Loucy (cell line): ENCODE measurements at regions not wholly inside any gene's neighbourhood (a gene's known extent, or its start where the extent isn't known, plus 50 kb on each side); places are given as distances from the start of the nearest gene placed in this dataset.

Source experiments
- H2AFZ ChIP-seq: fragments of 200-600 bp; sonication (generic); 2 replicates; pipeline ENCODE4 v1.6.0; 2016; ENCODE audit warnings: antibody characterized with exemption, mild to moderate bottlenecking, low read length, moderate library complexity
- H3F3A ChIP-seq: fragments of 200-600 bp; 2 replicates; pipeline ENCODE4 v1.6.0; 2016; ENCODE audit warnings: antibody characterized with exemption, low read depth, mild to moderate bottlenecking
- H3K27me3 ChIP-seq: fragments of 200-600 bp; sonication (generic); 2 replicates; pipeline ENCODE4 v1.6.1; 2014; ENCODE audit warnings: low read length, mild to moderate bottlenecking; ENCODE audit not compliant: insufficient read depth, poor library complexity, severe bottlenecking
- H3K36me3 ChIP-seq: fragments of 200-600 bp; sonication (generic); 2 replicates; pipeline ENCODE4 v1.6.1; 2016; ENCODE audit warnings: low read length; ENCODE audit not compliant: insufficient read depth
- H3K4me1 ChIP-seq: fragments of 200-600 bp; sonication (generic); 2 replicates; pipeline ENCODE4 v1.5.1; 2014; ENCODE audit warnings: low read length, mild to moderate bottlenecking; ENCODE audit not compliant: insufficient read depth, poor library complexity, severe bottlenecking
- H3K4me2 ChIP-seq: fragments of 200-600 bp; sonication (generic); 2 replicates; pipeline ENCODE4 v1.6.0; 2014; ENCODE audit warnings: antibody characterized with exemption, low read length, low read depth, mild to moderate bottlenecking; ENCODE audit not compliant: poor library complexity, severe bottlenecking
- H3K4me3 ChIP-seq: fragments of 200-600 bp; sonication (generic); 2 replicates; pipeline ENCODE4 v1.5.1; 2014; ENCODE audit warnings: low read length, mild to moderate bottlenecking, mixed read lengths; ENCODE audit not compliant: poor library complexity, severe bottlenecking
- H3K79me2 ChIP-seq: fragments of 200-600 bp; sonication (generic); 2 replicates; pipeline ENCODE4 v1.6.1; 2014; ENCODE audit warnings: low read length; ENCODE audit not compliant: insufficient read depth
- H3K9ac ChIP-seq: fragments of 200-600 bp; sonication (generic); 2 replicates; pipeline ENCODE4 v1.6.0; 2014; ENCODE audit warnings: mild to moderate bottlenecking, low read depth, low read length, moderate library complexity; ENCODE audit not compliant: poor library complexity, severe bottlenecking
- H3K9me2 ChIP-seq: fragments of 200-600 bp; sonication (generic); replicated peaks from 2 replicates; pipeline ENCODE4 v1.6.1; 2016; ENCODE audit warnings: low read depth, low read length, mixed read lengths
- H3K9me3 ChIP-seq: fragments of 200-600 bp; sonication (generic); 2 replicates; pipeline ENCODE4 v1.6.1; 2014; ENCODE audit warnings: mild to moderate bottlenecking, antibody characterized with exemption, low read length, low read depth; ENCODE audit not compliant: insufficient read depth
- H4K20me1 ChIP-seq: fragments of 200-600 bp; sonication (generic); 2 replicates; pipeline ENCODE4 v1.6.0; 2014; ENCODE audit warnings: antibody characterized with exemption, low read length, mild to moderate bottlenecking; ENCODE audit not compliant: insufficient read depth, poor library complexity, severe bottlenecking
- EZH2phosphoT487 ChIP-seq: fragments of 200-600 bp; IDR thresholded peaks from 2 replicates; pipeline ENCODE4 v1.6.1; 2018; ENCODE audit warnings: antibody characterized with exemption, mild to moderate bottlenecking, moderate library complexity, borderline replicate concordance
- TF ChIP-seq, protein P1 (sequence below): fragments of 200-600 bp; sonication (generic); conservative IDR thresholded peaks from 2 replicates; pipeline ENCODE4 v1.5.1; 2014; ENCODE audit warnings: mild to moderate bottlenecking, antibody characterized with exemption, low read length

DNA sequence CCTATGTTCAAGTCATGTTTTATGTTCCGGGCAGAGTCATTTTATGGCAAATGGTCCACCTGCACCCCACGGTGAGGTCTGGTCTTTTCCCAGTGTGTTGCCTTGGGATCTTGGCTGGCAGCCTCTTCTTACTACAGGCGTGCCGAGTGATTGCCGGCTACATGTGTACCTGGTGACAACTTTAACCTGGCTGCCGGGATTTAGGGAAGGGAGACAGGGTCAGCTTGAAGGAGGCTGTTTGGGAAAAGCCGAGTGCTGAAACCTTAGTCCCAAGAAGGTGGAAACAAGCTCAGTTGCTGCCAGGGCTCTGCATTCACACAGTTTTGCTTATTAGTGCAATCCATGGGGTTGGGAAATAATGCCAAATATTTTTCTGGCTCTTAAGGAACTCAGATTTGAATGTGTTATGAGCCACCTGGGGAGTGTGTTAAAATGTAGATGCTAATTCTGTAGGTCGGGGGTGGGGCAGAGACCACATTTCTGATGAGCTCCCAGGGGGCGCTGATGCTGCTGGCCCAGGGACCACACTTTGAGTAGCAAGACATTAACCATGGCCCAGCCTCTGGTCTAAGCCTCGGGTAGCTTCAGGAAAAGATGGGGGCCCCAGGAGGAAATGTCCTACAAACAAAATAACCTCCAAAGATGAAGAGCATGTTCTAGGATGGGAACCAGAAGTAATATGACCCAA lies 179.6 kb downstream of the TBX5 start:
- Histone ChIP-seq H3K4me3 (no peak overlapping the region), H3K79me2 (no peaks in the 10 kb centered on the region), H3K4me1 (no peaks in the 10 kb centered on the region), H3K9ac (no peak overlapping the region), H3K4me2 (no peak overlapping the region), H4K20me1 (no peaks in the 10 kb centered on the region), H3K36me3 (no peaks in the 10 kb centered on the region), H2AFZ (no peak overlapping the region), H3K9me3 (no peaks in the 10 kb centered on the region), H3K27me3 (no peaks in the 10 kb centered on the region), H3K9me2 (no peaks in the 10 kb centered on the region), H3F3A (no peaks in the 10 kb centered on the region)
- TF ChIP-seq, protein P1, sequence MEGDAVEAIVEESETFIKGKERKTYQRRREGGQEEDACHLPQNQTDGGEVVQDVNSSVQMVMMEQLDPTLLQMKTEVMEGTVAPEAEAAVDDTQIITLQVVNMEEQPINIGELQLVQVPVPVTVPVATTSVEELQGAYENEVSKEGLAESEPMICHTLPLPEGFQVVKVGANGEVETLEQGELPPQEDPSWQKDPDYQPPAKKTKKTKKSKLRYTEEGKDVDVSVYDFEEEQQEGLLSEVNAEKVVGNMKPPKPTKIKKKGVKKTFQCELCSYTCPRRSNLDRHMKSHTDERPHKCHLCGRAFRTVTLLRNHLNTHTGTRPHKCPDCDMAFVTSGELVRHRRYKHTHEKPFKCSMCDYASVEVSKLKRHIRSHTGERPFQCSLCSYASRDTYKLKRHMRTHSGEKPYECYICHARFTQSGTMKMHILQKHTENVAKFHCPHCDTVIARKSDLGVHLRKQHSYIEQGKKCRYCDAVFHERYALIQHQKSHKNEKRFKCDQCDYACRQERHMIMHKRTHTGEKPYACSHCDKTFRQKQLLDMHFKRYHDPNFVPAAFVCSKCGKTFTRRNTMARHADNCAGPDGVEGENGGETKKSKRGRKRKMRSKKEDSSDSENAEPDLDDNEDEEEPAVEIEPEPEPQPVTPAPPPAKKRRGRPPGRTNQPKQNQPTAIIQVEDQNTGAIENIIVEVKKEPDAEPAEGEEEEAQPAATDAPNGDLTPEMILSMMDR: no peak
- no peak for TF ChIP-seq EZH2phosphoT487

DNA sequence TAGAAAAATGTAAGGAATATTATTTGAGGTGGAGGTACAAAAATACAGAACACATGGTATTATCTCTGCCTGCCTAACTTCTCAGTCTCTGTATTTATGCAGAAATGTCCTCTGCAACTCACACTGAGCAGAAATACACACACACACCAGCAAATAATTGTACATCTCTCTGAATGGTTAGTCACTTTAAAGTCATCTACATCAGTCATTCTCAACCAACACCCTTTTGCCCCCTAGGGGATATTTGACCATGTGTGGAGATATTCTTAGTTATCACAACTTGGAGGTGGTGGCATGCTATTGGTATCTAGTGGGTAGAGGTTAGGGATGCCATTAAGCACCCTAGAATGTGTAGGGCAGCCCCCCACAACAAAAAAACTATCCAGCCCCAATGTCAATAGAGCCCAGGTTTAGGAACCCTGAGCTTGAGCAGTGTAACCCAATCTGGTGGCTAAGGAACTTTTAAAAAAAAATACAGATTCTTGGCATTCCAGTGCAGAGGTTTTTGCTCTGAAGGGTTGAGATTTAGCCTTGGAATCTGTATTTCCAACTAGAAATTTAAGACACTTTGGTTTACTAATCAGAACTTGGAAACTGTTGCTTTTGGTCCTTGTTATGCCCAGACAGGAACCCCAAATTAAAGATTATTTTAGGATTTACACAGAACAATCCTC lies 183.8 kb downstream of the TBX5 start:
- Histone ChIP-seq H2AFZ (no peak overlapping the region), H3K79me2 (no peaks in the 10 kb centered on the region), H3K4me1 (no peaks in the 10 kb centered on the region), H3F3A (no peaks in the 10 kb centered on the region), H3K9ac (no peak overlapping the region), H4K20me1 (no peaks in the 10 kb centered on the region), H3K4me3 (no peak overlapping the region), H3K9me3 (no peaks in the 10 kb centered on the region), H3K36me3 (no peaks in the 10 kb centered on the region), H3K4me2 (no peak overlapping the region), H3K9me2 (no peaks in the 10 kb centered on the region), H3K27me3 (no peaks in the 10 kb centered on the region)
- TF ChIP-seq, protein P1: no peak
- TF ChIP-seq EZH2phosphoT487: no peak

DNA sequence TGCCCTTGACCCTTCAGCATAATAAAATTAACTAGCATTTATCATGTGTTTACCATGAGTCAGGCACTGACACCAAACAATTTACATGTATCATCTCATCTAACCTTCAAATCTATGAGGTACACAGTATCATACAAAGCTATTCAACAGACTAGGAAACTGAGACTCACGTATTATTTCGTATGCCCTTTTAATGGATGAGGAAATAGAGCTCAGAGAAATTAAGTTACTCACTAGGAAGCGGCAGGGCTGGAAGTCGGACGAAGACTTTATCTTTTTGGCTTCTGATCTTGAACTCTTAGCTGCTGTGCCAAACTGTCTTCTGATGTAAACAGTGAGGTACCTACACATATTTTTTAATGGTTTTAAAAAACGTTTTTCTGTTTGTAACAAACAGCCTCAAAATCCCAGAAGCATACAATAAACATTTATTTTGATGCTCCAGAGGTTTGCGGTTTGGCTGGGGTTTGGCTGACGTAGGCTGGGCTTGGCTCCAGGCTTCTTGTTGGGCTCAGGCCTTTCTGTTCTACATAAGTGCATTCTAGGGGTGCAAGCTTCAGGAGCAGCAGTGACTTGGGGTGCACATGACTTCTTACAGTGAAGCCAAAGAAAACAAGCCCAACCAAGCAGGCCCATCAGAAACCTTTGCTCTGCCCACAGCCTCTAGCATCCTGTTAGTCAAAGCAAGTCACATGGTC lies 184.7 kb downstream of the TBX5 start:
- no peak overlapping the region for H3K4me3 ChIP-seq
- no peaks in the 10 kb centered on the region for H3K36me3 ChIP-seq
- H2AFZ ChIP-seq: no peak overlapping the region
- no peaks in the 10 kb centered on the region for H3K79me2 ChIP-seq
- H3K27me3 ChIP-seq: no peaks in the 10 kb centered on the region
- H3K9me2 ChIP-seq: no peaks in the 10 kb centered on the region
- no peaks in the 10 kb centered on the region for H3F3A ChIP-seq
- no peak overlapping the region for H3K4me2 ChIP-seq
- TF ChIP-seq, protein P1: no peak
- no peak for TF ChIP-seq EZH2phosphoT487
- no peaks in the 10 kb centered on the region for H3K4me1 ChIP-seq
- H3K9ac ChIP-seq: no peak overlapping the region
- H4K20me1 ChIP-seq: no peaks in the 10 kb centered on the region
- no peaks in the 10 kb centered on the region for H3K9me3 ChIP-seq
